ENCODE measurements at regions not wholly inside any gene's neighbourhood (a gene's known extent, or its start where the extent isn't known, plus 50 kb on each side); places are given as distances from the start of the nearest gene placed in this dataset.

DNA sequence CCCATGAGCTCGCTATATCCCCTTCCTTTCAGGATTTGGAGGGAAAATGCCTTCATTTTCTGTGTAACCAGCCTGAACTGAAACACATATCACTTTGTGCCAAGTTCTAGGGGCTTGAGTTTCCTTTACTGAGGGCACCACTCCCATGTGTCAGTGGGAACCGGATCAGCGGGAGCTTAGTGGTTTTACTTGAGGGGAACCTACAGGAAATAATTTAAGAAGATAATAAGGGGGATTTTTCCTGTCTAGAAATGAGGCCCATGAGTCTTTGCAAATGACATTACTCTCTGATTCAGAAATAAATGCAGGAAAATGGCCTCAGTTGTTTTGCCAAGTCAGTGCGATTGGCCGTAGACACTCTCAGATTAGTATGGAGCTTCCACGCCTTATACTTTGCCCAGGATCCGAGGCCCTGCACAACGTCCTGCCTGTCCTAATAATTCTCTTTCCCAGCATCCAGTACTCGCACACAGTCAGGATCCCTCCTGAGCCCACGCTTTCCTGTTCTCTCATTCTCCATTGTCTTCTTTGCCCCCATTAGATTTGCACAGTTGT is 86.4 kb upstream of the LYZL1 start:
- Histone ChIP-seq H3K36me3 (ENCODE audit: control insufficient read depth, low read depth, low read length) (no peaks in the 10 kb centered on the region), H3K27ac (ENCODE audit: low read length) (no peak overlapping the region), H3K9ac (ENCODE audit: low read length) (no peak overlapping the region), H3K4me3 (ENCODE audit: low read length) (no peak overlapping the region), H3K9me3 (ENCODE audit: control insufficient read depth, low read depth, low read length) (no peaks in the 10 kb centered on the region), H3K27me3 (ENCODE audit: control insufficient read depth, insufficient read depth, low read length) (no peaks in the 10 kb centered on the region), H3K4me1 (ENCODE audit: control insufficient read depth, low read depth, low read length) (peaks cover 13% of the 10 kb centered on the region)

DNA sequence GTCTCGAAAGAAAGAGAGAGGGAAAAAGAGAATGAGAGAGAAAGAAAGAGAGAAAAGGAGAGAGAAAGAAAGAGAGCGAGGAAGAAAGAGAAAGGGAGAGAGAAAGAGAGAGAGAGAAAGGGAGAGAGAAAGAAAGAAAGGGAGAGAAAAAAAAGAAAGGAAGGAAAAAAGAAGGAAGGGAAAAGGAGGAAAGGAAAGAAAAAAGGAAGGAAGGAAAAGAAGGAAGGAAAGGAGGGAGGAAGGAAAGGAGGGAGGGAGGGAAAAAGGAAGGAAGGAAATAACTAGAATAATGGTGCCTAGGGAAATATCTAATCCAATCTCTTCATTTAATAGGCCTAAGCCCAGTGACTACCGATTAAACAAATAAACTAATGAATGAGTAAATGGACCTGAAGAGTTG is 85.4 kb upstream of the LYZL1 start:
- Histone ChIP-seq H3K4me1 (ENCODE audit: control insufficient read depth, low read depth, low read length) (peaks cover 13% of the 10 kb centered on the region), H3K27me3 (ENCODE audit: control insufficient read depth, insufficient read depth, low read length) (no peaks in the 10 kb centered on the region), H3K36me3 (ENCODE audit: control insufficient read depth, low read depth, low read length) (no peaks in the 10 kb centered on the region), H3K4me3 (ENCODE audit: low read length) (no peak overlapping the region), H3K9me3 (ENCODE audit: control insufficient read depth, low read depth, low read length) (no peaks in the 10 kb centered on the region), H3K9ac (ENCODE audit: low read length) (no peak overlapping the region), H3K27ac (ENCODE audit: low read length) (no peak overlapping the region)

DNA sequence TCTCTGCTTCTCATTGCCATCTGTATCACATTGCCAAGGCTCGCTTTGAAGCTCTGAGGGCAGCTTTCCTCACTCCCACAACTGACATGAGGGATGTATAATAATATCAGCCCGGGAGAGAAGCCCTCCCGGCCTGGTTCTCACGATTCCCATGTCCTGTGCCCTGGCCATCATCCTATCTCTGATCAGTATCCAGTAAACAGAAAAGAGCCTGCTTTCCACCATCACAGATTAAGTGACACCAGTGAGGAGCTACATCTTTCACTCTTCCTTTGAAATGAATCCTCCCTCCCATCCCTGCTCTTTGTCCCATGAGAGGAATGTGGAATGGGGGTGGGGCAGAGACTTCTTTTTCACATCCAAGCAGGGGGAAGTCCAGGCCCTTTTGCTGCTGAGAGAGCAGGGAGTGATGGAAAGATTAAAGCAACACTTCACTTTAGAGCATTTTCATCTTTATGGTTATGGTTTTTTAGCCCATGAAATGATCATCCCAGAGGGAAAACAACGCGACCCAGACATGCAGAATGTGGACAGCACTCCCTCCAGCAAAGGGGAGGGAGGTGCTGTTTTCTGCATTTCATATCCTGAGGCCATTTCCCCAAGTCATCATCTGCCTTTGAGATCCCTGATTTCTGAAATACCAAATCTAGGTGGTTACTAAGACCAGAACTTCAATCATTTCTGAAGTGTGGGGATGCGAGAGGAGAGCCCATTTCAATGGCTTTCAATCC is 84.6 kb upstream of the LYZL1 start:
- Histone ChIP-seq H3K9ac (ENCODE audit: low read length) (peak overlapping the region; percentile 0), H3K9me3 (ENCODE audit: control insufficient read depth, low read depth, low read length) (no peaks in the 10 kb centered on the region), H3K36me3 (ENCODE audit: control insufficient read depth, low read depth, low read length) (no peaks in the 10 kb centered on the region), H3K27me3 (ENCODE audit: control insufficient read depth, insufficient read depth, low read length) (no peaks in the 10 kb centered on the region), H3K27ac (ENCODE audit: low read length) (no peak overlapping the region), H3K4me3 (ENCODE audit: low read length) (no peak overlapping the region), H3K4me1 (ENCODE audit: control insufficient read depth, low read depth, low read length) (peaks cover 13% of the 10 kb centered on the region)

DNA sequence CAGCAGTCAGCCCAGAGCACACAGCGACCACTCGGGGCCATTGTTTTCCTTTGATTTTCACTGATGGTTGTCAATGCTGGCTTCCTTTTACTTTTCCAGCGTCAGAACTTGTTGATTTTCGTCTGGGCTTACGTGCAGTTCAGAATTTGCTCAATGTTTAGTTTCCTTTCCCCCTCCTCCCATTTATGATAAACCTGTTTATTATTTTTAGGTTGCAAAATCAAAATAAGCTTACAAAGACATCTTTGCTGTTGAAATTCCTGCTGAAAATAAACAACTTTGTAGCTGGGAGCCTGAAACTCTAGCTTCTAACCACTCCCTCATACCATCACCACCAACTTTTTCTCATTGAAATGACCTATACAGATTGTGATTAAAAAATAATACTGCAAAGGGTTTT is 83.1 kb upstream of the LYZL1 start:
- Histone ChIP-seq H3K27me3 (ENCODE audit: control insufficient read depth, insufficient read depth, low read length) (no peaks in the 10 kb centered on the region), H3K4me1 (ENCODE audit: control insufficient read depth, low read depth, low read length) (peaks cover 13% of the 10 kb centered on the region), H3K4me3 (ENCODE audit: low read length) (no peak overlapping the region), H3K9me3 (ENCODE audit: control insufficient read depth, low read depth, low read length) (peaks cover 4% of the 10 kb centered on the region), H3K27ac (ENCODE audit: low read length) (no peak overlapping the region), H3K9ac (ENCODE audit: low read length) (no peak overlapping the region), H3K36me3 (ENCODE audit: control insufficient read depth, low read depth, low read length) (no peaks in the 10 kb centered on the region)

DNA sequence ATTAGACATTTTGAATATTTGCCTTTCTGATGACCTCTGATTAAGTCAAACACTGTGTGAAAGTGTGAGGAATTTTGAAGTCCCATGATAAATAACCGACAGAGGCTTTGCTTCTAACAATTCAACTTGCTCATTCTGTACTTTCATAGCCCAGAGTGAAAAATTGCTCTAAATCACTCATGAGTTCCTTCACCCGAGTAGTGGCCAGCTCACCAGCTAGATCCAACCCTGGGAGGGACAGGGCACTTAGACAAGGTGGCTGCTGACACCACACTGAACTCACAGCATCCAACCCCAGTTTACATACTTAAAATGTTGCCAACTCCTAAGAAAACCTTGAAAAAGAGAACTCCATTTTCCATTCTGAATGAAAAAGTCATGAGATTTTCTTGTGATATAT is 80.0 kb upstream of the LYZL1 start:
- peaks cover 4% of the 10 kb centered on the region for H3K9me3 ChIP-seq (ENCODE audit: control insufficient read depth, low read depth, low read length)
- no peak overlapping the region for H3K27ac ChIP-seq (ENCODE audit: low read length)
- H3K4me1 ChIP-seq (ENCODE audit: control insufficient read depth, low read depth, low read length): peaks cover 11% of the 10 kb centered on the region
- no peak overlapping the region for H3K4me3 ChIP-seq (ENCODE audit: low read length)
- H3K36me3 ChIP-seq (ENCODE audit: control insufficient read depth, low read depth, low read length): no peaks in the 10 kb centered on the region
- no peak overlapping the region for H3K9ac ChIP-seq (ENCODE audit: low read length)
- no peaks in the 10 kb centered on the region for H3K27me3 ChIP-seq (ENCODE audit: control insufficient read depth, insufficient read depth, low read length)

DNA sequence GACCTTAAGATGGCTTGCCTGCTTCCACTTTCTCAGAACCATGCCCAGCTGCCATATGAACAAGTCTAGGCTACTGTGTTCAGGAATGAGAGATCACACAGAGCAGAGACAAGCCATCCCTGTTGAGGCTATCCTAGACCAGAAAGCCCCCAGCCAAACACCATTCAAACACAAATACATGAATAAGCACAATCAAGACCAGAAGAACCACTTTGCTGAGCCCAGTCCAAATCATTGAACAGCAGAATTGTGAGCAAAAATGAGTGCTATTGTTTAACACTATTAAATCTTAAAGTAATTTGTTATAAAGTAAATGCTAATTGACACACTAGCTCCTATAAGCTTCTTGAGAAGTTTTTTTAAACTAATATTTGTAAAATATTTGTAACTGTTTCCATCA is 79.0 kb upstream of the LYZL1 start:
- Histone ChIP-seq H3K27ac (ENCODE audit: low read length) (no peak overlapping the region), H3K36me3 (ENCODE audit: control insufficient read depth, low read depth, low read length) (no peaks in the 10 kb centered on the region), H3K27me3 (ENCODE audit: control insufficient read depth, insufficient read depth, low read length) (no peaks in the 10 kb centered on the region)

DNA sequence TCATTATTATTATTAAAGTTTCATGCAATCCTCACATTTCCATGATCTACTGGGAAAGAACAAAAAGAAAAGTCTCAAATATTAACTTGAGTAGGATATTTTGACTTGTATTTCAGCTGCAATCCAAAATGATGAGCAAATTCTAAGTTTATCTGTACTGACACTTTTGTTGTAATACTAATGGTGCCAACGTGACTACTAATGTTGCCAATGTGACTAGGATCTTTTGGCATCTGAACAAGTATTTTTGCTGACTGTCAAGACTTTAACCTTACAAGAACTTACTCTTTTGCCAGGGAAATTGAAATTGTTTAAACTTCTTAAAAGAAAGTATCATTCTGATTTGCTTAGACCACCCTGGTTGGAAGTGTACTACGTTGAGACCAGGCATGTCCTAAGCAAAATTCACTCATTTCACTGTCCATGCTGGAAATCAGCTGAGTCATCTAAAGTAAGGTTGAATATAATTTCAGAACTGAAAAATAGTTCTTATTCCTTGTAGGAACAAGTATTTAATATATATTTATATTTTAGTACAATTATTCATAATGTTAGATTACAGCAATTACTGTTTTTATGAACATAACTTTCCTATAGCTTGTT is 78.5 kb upstream of the LYZL1 start:
- Histone ChIP-seq H3K27me3 (ENCODE audit: control insufficient read depth, insufficient read depth, low read length) (no peaks in the 10 kb centered on the region), H3K9me3 (ENCODE audit: control insufficient read depth, low read depth, low read length) (peaks cover 4% of the 10 kb centered on the region), H3K4me1 (ENCODE audit: control insufficient read depth, low read depth, low read length) (no peaks in the 10 kb centered on the region), H3K27ac (ENCODE audit: low read length) (no peak overlapping the region), H3K9ac (ENCODE audit: low read length) (no peak overlapping the region), H3K4me3 (ENCODE audit: low read length) (no peak overlapping the region), H3K36me3 (ENCODE audit: control insufficient read depth, low read depth, low read length) (no peaks in the 10 kb centered on the region)

More for the DNA sequence above, 79.0 kb upstream of the LYZL1 start:
- H3K9me3 ChIP-seq (ENCODE audit: control insufficient read depth, low read depth, low read length): peaks cover 4% of the 10 kb centered on the region
- H3K9ac ChIP-seq (ENCODE audit: low read length): no peak overlapping the region
- no peak overlapping the region for H3K4me3 ChIP-seq (ENCODE audit: low read length)
- H3K4me1 ChIP-seq (ENCODE audit: control insufficient read depth, low read depth, low read length): peaks cover under 1% of the 10 kb centered on the region

DNA sequence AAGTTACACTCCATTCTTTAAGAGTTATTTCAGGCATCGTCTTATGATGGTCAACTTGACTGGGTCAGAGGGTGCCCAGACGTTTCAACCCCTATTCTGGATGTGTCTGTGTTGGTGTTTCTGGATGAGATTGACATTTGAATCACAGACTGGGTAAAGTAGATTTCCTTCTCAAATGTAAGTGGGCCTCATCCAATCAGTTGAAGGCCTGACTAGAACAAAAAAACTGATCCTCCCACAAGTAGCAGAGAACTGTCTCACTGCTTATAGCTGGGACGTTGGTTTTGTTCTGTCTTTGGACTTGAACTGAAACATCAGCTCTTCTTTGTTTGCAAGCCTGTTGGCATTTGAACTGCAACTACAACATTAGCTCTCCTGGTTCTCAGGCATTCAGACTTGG is 76.3 kb upstream of the LYZL1 start:
- H3K9me3 ChIP-seq (ENCODE audit: control insufficient read depth, low read depth, low read length): peaks cover 4% of the 10 kb centered on the region
- H3K36me3 ChIP-seq (ENCODE audit: control insufficient read depth, low read depth, low read length): no peaks in the 10 kb centered on the region
- no peaks in the 10 kb centered on the region for H3K4me1 ChIP-seq (ENCODE audit: control insufficient read depth, low read depth, low read length)
- no peak overlapping the region for H3K27ac ChIP-seq (ENCODE audit: low read length)
- H3K27me3 ChIP-seq (ENCODE audit: control insufficient read depth, insufficient read depth, low read length): no peaks in the 10 kb centered on the region
- H3K9ac ChIP-seq (ENCODE audit: low read length): no peak overlapping the region
- no peak overlapping the region for H3K4me3 ChIP-seq (ENCODE audit: low read length)

DNA sequence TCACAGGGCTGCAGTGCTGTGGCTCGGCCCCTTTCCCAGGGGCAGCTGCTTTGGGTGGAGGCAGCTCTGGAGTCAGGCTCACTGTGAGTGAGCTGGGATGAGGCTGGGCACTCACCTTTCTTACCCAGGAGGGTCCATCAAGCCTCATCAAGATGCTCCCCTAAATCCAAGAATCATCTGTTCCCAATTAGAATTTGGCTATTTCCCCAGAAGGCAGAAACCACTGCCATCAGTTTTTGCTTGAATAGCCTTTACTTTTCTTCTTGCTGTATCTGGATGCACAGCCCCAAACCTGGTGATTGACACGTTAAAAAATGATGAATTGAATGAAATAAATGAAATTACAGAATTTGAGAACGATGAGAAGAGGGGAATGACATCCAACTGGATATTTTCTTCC is 74.3 kb upstream of the LYZL1 start:
- no peak overlapping the region for H3K9ac ChIP-seq (ENCODE audit: low read length)
- H3K27me3 ChIP-seq (ENCODE audit: control insufficient read depth, insufficient read depth, low read length): no peaks in the 10 kb centered on the region
- H3K36me3 ChIP-seq (ENCODE audit: control insufficient read depth, low read depth, low read length): no peaks in the 10 kb centered on the region
- H3K4me3 ChIP-seq (ENCODE audit: low read length): no peak overlapping the region
- H3K27ac ChIP-seq (ENCODE audit: low read length): no peak overlapping the region
- peaks cover 3% of the 10 kb centered on the region for H3K9me3 ChIP-seq (ENCODE audit: control insufficient read depth, low read depth, low read length)
- H3K4me1 ChIP-seq (ENCODE audit: control insufficient read depth, low read depth, low read length): no peaks in the 10 kb centered on the region

DNA sequence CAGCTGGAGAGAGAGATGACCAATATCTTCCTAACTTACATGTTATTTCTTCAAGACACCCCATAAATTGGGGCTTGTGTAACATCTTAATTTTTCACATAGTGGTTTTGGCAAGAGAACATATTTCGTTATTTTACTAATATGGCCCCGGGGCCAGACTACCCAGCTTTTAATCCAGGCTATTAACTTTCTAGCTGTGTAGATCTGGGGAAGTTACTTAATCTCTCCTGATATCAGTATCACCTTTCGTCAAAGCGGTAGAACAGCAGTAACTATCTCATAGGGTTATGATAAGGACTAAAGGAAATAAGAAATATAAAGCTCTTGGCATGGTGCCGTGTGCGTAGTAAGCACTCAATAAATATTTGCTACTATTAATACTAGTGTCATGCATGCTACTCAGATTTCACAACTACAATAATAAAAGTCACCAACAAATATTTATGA is 71.6 kb upstream of the LYZL1 start:
- Histone ChIP-seq H3K4me3 (ENCODE audit: low read length) (no peak overlapping the region), H3K36me3 (ENCODE audit: control insufficient read depth, low read depth, low read length) (no peaks in the 10 kb centered on the region), H3K4me1 (ENCODE audit: control insufficient read depth, low read depth, low read length) (no peaks in the 10 kb centered on the region), H3K27ac (ENCODE audit: low read length) (no peak overlapping the region), H3K9me3 (ENCODE audit: control insufficient read depth, low read depth, low read length) (no peaks in the 10 kb centered on the region), H3K9ac (ENCODE audit: low read length) (no peak overlapping the region), H3K27me3 (ENCODE audit: control insufficient read depth, insufficient read depth, low read length) (no peaks in the 10 kb centered on the region)

DNA sequence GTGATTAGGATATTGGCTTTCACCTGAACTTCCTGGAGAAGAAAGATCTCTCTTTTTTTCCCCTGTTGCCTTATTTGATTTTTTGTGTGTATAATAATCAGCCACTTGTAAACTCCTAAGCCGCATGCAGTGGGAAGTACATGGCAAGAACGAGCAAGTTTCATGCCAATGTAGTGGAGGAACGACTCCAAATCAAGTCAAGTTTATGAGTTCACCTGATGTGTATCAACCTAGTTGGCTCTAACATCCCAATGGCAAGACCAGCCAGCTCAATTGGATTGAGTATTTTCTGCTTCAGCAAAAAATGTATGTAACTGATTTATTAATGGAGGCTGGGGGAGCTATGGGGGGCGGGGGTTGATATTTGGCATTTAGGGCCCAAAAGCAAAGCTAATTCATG is 65.5 kb upstream of the LYZL1 start:
- Histone ChIP-seq H3K27me3 (ENCODE audit: control insufficient read depth, insufficient read depth, low read length) (no peaks in the 10 kb centered on the region), H3K36me3 (ENCODE audit: control insufficient read depth, low read depth, low read length) (no peaks in the 10 kb centered on the region), H3K27ac (ENCODE audit: low read length) (no peak overlapping the region), H3K9ac (ENCODE audit: low read length) (no peak overlapping the region), H3K4me3 (ENCODE audit: low read length) (no peak overlapping the region), H3K4me1 (ENCODE audit: control insufficient read depth, low read depth, low read length) (peaks cover 6% of the 10 kb centered on the region), H3K9me3 (ENCODE audit: control insufficient read depth, low read depth, low read length) (no peaks in the 10 kb centered on the region)

DNA sequence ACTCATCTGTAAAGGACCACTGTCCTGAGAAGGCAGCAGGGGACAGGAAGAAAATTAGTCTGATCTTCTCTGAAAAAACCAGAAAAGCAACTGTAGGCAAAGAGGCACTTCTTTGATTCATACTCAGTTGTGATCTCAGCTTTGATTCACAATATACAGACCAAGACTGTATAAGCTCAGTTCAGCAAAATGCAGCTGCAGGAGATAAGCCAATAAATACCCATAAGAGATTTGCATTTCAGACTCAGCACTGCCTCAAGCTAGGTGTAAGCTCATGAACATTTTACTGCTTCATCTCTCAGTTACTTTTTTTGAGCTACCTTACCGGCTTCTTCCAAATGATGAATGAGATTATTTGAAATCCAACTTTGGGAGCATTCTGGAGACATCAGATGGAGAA is 64.2 kb upstream of the LYZL1 start:
- no peaks in the 10 kb centered on the region for H3K36me3 ChIP-seq (ENCODE audit: control insufficient read depth, low read depth, low read length)
- H3K4me3 ChIP-seq (ENCODE audit: low read length): no peak overlapping the region
- H3K27ac ChIP-seq (ENCODE audit: low read length): no peak overlapping the region

More for the DNA sequence above, 64.2 kb upstream of the LYZL1 start:
- Histone ChIP-seq H3K9me3 (ENCODE audit: control insufficient read depth, low read depth, low read length) (no peaks in the 10 kb centered on the region), H3K27me3 (ENCODE audit: control insufficient read depth, insufficient read depth, low read length) (no peaks in the 10 kb centered on the region), H3K4me1 (ENCODE audit: control insufficient read depth, low read depth, low read length) (peaks cover 15% of the 10 kb centered on the region), H3K9ac (ENCODE audit: low read length) (no peak overlapping the region)

Measured in iPS-18a (cell line).